ENCODE measurements at regions not wholly inside any gene's neighbourhood (a gene's known extent, or its start where the extent isn't known, plus 50 kb on each side); places are given as distances from the start of the nearest gene placed in this dataset.

- Mint-ChIP-seq H3K9me3 (ENCODE audit: unreplicated experiment) (no peaks in the 10 kb centered on the region), H3K27me3 (ENCODE audit: unreplicated experiment) (no peaks in the 10 kb centered on the region), H3K4me1 (ENCODE audit: unreplicated experiment) (no peaks in the 10 kb centered on the region), H3K27ac (ENCODE audit: unreplicated experiment) (no peak overlapping the region), H3K4me3 (ENCODE audit: unreplicated experiment) (no peak overlapping the region), H3K36me3 (ENCODE audit: unreplicated experiment) (no peaks in the 10 kb centered on the region)
- TF ChIP-seq, protein P1, sequence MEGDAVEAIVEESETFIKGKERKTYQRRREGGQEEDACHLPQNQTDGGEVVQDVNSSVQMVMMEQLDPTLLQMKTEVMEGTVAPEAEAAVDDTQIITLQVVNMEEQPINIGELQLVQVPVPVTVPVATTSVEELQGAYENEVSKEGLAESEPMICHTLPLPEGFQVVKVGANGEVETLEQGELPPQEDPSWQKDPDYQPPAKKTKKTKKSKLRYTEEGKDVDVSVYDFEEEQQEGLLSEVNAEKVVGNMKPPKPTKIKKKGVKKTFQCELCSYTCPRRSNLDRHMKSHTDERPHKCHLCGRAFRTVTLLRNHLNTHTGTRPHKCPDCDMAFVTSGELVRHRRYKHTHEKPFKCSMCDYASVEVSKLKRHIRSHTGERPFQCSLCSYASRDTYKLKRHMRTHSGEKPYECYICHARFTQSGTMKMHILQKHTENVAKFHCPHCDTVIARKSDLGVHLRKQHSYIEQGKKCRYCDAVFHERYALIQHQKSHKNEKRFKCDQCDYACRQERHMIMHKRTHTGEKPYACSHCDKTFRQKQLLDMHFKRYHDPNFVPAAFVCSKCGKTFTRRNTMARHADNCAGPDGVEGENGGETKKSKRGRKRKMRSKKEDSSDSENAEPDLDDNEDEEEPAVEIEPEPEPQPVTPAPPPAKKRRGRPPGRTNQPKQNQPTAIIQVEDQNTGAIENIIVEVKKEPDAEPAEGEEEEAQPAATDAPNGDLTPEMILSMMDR (IDR thresholded peaks at IDR 0.05), result no peak
- no peak for DNase-seq (ENCODE audit: extremely low spot score, unreplicated experiment)
These were observed 55.0 kb upstream of the CXXC4 start for GRCh38 chr4:104549736-104550135.

DNA sequence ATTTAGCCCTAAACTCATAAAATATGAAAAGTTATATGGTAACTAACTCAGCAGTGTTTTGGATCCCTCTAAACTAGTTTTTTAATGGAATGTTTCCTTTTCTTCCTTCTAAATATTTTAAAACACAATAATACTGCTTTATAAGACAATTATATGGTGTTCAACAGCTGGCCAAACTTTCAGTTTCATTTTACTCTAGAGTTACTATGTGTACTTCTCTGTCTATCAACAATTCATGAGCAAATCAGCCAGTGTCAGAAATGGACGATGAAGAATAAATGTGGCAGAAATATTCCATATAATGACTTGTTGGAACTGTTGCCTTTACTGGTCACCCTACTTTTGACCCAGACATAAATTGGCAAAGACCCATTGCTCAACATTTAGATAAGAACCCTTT, 64.8 kb upstream of the CXXC4 start:
- no peaks in the 10 kb centered on the region for H3K27me3 Mint-ChIP-seq (ENCODE audit: unreplicated experiment)
- peaks cover 7% of the 10 kb centered on the region for H3K9me3 Mint-ChIP-seq (ENCODE audit: unreplicated experiment)
- no peak overlapping the region for H3K27ac Mint-ChIP-seq (ENCODE audit: unreplicated experiment)
- H3K4me3 Mint-ChIP-seq (ENCODE audit: unreplicated experiment), result no peak overlapping the region
- TF ChIP-seq, protein P1 (IDR thresholded peaks at IDR 0.05), result no peak
- H3K36me3 Mint-ChIP-seq (ENCODE audit: unreplicated experiment), result no peaks in the 10 kb centered on the region
- H3K4me1 Mint-ChIP-seq (ENCODE audit: unreplicated experiment), result no peaks in the 10 kb centered on the region
- no peak for DNase-seq (ENCODE audit: extremely low spot score, unreplicated experiment)

DNA sequence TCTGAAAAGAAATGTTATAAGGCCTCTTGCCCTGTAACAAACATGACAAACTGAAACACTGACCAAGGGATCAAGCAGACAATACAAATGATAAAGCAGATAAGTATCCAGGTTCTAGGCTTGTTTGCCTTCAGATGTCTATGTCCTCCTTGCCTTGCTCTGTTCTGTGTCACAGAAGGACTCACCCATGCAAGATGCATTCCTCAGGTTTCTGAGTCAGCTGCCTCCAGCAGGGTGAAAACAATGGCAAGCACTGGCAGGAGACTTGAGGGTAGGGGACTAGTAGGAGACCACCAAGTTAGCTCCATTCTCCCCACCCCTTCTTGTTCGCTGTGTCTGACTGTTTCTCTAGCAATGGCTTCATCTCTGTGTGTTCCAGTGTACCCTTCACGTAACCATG, 76.6 kb upstream of the CXXC4 start:
- Mint-ChIP-seq H3K4me1 (ENCODE audit: unreplicated experiment) (no peaks in the 10 kb centered on the region), H3K27me3 (ENCODE audit: unreplicated experiment) (no peaks in the 10 kb centered on the region), H3K4me3 (ENCODE audit: unreplicated experiment) (no peak overlapping the region), H3K9me3 (ENCODE audit: unreplicated experiment) (peaks cover 8% of the 10 kb centered on the region), H3K36me3 (ENCODE audit: unreplicated experiment) (no peaks in the 10 kb centered on the region), H3K27ac (ENCODE audit: unreplicated experiment) (no peak overlapping the region)
- no peak for DNase-seq (ENCODE audit: extremely low spot score, unreplicated experiment)
- TF ChIP-seq, protein P1 (IDR thresholded peaks at IDR 0.05), result no peak

DNA sequence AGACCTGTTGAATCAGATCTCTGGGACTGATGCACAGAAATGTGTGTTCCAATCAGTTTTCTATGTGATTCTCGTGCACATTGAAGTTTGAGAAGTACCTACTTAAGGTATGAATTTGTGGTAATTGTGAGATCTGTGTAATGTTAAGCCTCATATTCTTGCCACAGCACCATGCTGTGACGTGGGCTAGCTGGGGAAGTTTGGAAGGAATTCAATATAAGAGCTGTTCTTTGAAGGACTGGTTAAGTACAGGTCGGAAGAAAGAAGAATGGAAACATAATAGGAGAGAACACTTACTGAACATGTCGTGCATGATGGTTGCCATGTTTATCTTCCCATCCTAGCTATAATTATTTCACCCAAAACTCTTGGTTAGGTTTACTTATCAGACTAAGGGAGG, 79.7 kb upstream of the CXXC4 start:
- H3K4me1 Mint-ChIP-seq (ENCODE audit: unreplicated experiment), result no peaks in the 10 kb centered on the region

DNA sequence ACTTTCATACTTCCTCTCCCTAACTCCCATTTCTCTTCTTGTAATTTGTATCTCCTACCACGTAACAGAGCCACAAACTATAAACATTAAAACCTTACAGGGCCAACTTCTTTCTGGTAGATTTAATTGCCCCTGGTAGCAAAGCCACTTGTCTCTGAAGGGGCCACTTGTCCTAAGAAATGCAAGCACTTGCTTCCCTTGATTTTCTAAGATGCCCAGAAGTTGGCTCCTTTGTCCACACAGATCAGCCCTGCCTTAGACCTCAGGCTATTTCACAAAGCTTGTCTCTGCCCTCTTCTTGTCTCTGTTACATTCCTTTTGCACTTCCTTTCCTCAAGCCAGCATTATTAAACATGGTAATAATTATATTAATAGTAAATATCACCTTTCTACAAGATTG, 80.6 kb upstream of the CXXC4 start:
- H3K4me3 Mint-ChIP-seq (ENCODE audit: unreplicated experiment), result no peak overlapping the region
- peaks cover 10% of the 10 kb centered on the region for H3K9me3 Mint-ChIP-seq (ENCODE audit: unreplicated experiment)
- TF ChIP-seq, protein P1 (IDR thresholded peaks at IDR 0.05), result no peak
- DNase-seq (ENCODE audit: extremely low spot score, unreplicated experiment), result no peak
- H3K27ac Mint-ChIP-seq (ENCODE audit: unreplicated experiment), result no peak overlapping the region
- H3K4me1 Mint-ChIP-seq (ENCODE audit: unreplicated experiment), result no peaks in the 10 kb centered on the region
- H3K36me3 Mint-ChIP-seq (ENCODE audit: unreplicated experiment), result no peaks in the 10 kb centered on the region
- no peaks in the 10 kb centered on the region for H3K27me3 Mint-ChIP-seq (ENCODE audit: unreplicated experiment)

More for the DNA sequence above, 79.7 kb upstream of the CXXC4 start:
- Mint-ChIP-seq H3K27me3 (ENCODE audit: unreplicated experiment) (no peaks in the 10 kb centered on the region), H3K36me3 (ENCODE audit: unreplicated experiment) (no peaks in the 10 kb centered on the region), H3K27ac (ENCODE audit: unreplicated experiment) (no peak overlapping the region), H3K9me3 (ENCODE audit: unreplicated experiment) (peaks cover 8% of the 10 kb centered on the region), H3K4me3 (ENCODE audit: unreplicated experiment) (no peak overlapping the region)
- DNase-seq (ENCODE audit: extremely low spot score, unreplicated experiment), result no peak
- TF ChIP-seq, protein P1 (IDR thresholded peaks at IDR 0.05), result no peak
